Psoas muscle (tissue), 7 donors: ENCODE measurements at regions not wholly inside any gene's neighbourhood (a gene's known extent, or its start where the extent isn't known, plus 50 kb on each side); places are given as distances from the start of the nearest gene placed in this dataset.

Experiments used
- ATAC-seq, 4 donors: fragments of 200-7000 bp; cut with Tn5 transposase; one replicate each; pipeline ENCODE4 v1.9.1; 2020; ENCODE audit warnings: moderate library complexity in 3 of 4, mild to moderate bottlenecking in 2 of 4
- DNase-seq, 2 donors: peaks; one replicate each; pipeline ENCODE4 v3.0.0-alpha.2; 2020
- H3K27ac ChIP-seq: fragments of 200-600 bp; one replicate; pipeline ENCODE4 v1.8.0; 2022
- H3K27me3 ChIP-seq, 3 donors: fragments of 200-600 bp in 1 of 3; one replicate each; pipeline versions ENCODE4 v1.6.1 to v1.8.0; 2013 to 2022; ENCODE audit warnings: low read length in 2 of 3, mild to moderate bottlenecking in 2 of 3, moderate library complexity in 1 of 3; ENCODE audit not compliant: insufficient read depth in 3 of 3
- H3K36me3 ChIP-seq, 2 donors: fragments of 200-600 bp in 1 of 2; one replicate each; pipeline versions ENCODE4 v1.6.1 to v1.8.0; 2013 to 2022; ENCODE audit warnings: low read depth in 1 of 2, mild to moderate bottlenecking in 1 of 2, moderate library complexity in 1 of 2; ENCODE audit not compliant: insufficient read depth in 1 of 2
- H3K4me1 ChIP-seq: fragments of 200-600 bp; one replicate; pipeline ENCODE4 v1.8.0; 2022
- H3K4me3 ChIP-seq: fragments of 200-600 bp; one replicate; pipeline ENCODE4 v1.8.0; 2022; ENCODE audit warnings: mild to moderate bottlenecking
- H3K9me3 ChIP-seq: fragments of 200-600 bp; one replicate; pipeline ENCODE4 v1.8.0; 2022
- WGBS, 3 donors: extraction: QIAGEN DNeasy Blood & Tissue Kit; methylation state at CpG; one replicate each; pipeline versions ENCODE4 v1.1.6 to v1.1.7; 2013; 5-methylcytosine and 5-hydroxymethylcytosine counted together
- intact Hi-C, 2 donors: fragments of 100-400 bp; cut with DNase I; formaldehyde crosslinking; loops; one replicate each; pipeline versions ENCODE4 v1.11.0 to v1.14.2; 2022
- TF ChIP-seq, protein P1 (sequence below): fragments of 200-600 bp; IDR thresholded peaks from one replicate; pipeline ENCODE4 v1.8.0; 2022; ENCODE audit warnings: antibody characterized with exemption
- donor health status: healthy with polysubstance abuse.
- donor health status: DM: no; HTN: no; CAD: no; lungs with moderate emphysema.
- donor health status: Bipolar disorder and iron deficiency.
- donor health status: healthy.
- donor health status: DM: yes; HTN: yes; CAD: no.
- donor health status: DM: no; HTN: no; CAD: no.
- donor health status: DM: yes; HTN: yes; CAD: no.

DNA sequence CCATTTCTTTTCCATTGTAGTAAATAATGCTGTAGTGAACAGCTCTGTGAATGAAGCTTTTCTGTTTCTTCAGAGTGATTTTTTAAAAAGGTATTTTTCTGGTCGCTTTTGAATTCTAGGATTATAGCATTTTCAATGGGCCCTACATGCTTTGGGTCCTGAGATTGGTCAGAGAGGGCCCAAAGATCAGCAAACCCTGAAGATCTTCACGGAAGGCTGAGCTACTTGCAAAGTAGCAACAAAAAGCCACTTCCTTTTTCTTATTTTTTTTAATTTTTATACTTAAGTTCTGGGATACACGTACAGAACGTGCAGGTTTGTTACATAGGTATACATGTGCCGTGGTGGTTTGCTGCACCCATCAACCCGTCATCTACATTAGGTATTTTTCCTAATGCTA, 200.5 kb downstream of the FAT3 start:
- ATAC-seq (no peak), DNase-seq (no peak)
- no peaks in the 10 kb centered on the region for H3K4me1 ChIP-seq
- no peak overlapping the region for H3K4me3 ChIP-seq
- H3K27ac ChIP-seq = no peak overlapping the region
- no peaks in the 10 kb centered on the region for H3K27me3 ChIP-seq
- no peaks in the 10 kb centered on the region for H3K36me3 ChIP-seq
- WGBS, 3 donors = 75 to 79% (median 77%) methylated on average over 6 of the region's 6 CpGs
- H3K9me3 ChIP-seq = peaks cover 5% of the 10 kb centered on the region
- TF ChIP-seq, protein P1, sequence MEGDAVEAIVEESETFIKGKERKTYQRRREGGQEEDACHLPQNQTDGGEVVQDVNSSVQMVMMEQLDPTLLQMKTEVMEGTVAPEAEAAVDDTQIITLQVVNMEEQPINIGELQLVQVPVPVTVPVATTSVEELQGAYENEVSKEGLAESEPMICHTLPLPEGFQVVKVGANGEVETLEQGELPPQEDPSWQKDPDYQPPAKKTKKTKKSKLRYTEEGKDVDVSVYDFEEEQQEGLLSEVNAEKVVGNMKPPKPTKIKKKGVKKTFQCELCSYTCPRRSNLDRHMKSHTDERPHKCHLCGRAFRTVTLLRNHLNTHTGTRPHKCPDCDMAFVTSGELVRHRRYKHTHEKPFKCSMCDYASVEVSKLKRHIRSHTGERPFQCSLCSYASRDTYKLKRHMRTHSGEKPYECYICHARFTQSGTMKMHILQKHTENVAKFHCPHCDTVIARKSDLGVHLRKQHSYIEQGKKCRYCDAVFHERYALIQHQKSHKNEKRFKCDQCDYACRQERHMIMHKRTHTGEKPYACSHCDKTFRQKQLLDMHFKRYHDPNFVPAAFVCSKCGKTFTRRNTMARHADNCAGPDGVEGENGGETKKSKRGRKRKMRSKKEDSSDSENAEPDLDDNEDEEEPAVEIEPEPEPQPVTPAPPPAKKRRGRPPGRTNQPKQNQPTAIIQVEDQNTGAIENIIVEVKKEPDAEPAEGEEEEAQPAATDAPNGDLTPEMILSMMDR = no peak
- intact Hi-C loops = no loop called here

DNA sequence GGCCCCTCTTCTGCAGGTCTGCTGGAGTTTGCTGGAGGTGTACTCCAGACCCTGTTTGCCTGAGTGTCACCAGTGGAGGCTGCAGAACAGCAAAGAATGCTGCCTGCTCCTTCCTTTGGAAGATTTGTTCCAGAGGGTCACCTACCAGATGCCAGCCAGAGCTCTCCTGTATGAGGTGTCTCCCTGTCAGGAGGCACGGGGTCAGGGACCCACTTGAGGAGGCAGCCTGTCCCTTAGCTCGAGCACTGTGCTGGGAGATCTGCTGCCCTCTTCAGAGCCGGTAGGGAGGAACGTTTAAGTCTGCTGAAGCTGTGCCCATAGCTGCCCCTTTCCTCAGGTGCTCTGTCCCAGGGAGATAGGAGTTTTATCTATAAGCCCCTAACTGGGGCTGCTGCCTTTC, 207.9 kb downstream of the FAT3 start:
- peaks cover 5% of the 10 kb centered on the region for H3K9me3 ChIP-seq
- H3K27ac ChIP-seq = no peak overlapping the region
- TF ChIP-seq, protein P1 = no peak
- WGBS, 3 donors = 75 to 79% (median 76%) methylated on average over 4 of the region's 4 CpGs
- H3K4me3 ChIP-seq = no peak overlapping the region
- no peaks in the 10 kb centered on the region for H3K27me3 ChIP-seq
- no peak for ATAC-seq
- DNase-seq = no peak
- no peaks in the 10 kb centered on the region for H3K4me1 ChIP-seq
- intact Hi-C loops = no loop called here
- no peaks in the 10 kb centered on the region for H3K36me3 ChIP-seq

DNA sequence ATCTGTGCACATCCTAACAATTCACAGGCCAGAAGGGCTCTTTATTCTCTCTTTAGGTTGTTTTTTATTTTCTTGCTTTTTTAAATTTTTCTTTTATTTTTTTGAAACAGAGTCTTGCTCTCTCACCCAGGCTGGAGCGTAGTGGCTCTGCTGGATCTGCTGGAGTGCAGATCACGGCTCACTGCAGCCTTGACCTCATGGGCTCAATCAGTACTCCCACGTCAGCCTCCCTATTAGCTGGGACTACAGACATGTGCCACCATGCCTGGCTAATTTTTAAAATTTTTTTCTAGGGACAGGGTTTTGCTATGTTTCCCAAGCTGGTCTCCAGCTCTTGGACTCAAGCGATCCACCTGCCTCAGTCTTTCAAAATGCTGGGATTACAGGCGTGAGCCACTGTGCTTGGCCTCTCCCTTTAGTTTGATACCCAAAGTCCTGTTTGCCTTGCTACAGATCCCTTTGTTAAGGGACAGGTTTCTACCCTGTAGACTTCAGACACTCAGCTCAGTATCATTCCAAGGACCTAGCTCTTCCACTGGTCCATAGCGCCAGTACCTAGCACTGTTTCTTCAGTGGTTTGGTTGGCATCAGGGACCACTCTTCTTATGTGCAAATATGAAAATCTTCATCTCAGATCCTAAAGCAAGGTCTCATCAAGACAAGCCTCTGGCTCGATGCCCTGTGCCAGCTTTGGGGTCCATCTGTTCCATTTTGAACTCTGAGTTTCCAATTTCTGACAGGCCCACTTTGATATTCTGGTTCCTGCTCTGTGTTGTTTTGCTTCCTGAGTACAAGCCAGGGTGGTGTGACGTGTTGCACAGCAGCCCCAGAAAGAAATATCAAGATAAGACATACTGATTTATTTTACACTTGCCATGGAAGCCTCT, 211.7 kb downstream of the FAT3 start:
- H3K27me3 ChIP-seq = no peaks in the 10 kb centered on the region
- WGBS, 3 donors = 45 to 61% (median 50%) methylated on average over 8 of the region's 8 CpGs
- no peak overlapping the region for H3K27ac ChIP-seq
- H3K4me3 ChIP-seq = no peak overlapping the region
- ATAC-seq (no peak), DNase-seq (no peak)
- no peaks in the 10 kb centered on the region for H3K36me3 ChIP-seq
- H3K9me3 ChIP-seq = no peaks in the 10 kb centered on the region
- TF ChIP-seq, protein P1 = no peak
- intact Hi-C loops = no loop called here
- no peaks in the 10 kb centered on the region for H3K4me1 ChIP-seq

DNA sequence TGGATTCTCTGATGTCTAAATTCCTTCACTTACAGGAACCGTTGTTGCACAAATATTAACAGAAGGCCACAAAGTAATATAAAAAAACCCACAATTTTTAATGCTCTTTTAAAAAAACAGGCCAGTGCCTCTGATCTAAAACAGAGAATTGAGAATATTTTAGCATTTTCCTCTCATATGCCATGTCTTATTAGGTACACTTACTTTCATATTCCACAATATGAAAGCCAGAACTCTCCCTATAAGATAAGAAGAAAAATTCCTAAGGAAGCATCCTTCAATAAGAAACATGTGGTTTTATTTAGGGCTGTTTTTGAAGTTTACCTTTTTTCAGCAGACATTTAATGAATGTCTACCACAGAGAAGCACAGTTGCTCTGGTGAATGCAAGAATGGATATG, 214.5 kb downstream of the FAT3 start:
- H3K9me3 ChIP-seq = no peaks in the 10 kb centered on the region
- no peaks in the 10 kb centered on the region for H3K36me3 ChIP-seq
- intact Hi-C loops = no loop called here
- TF ChIP-seq, protein P1 = no peak
- no peaks in the 10 kb centered on the region for H3K27me3 ChIP-seq
- no peak overlapping the region for H3K27ac ChIP-seq
- ATAC-seq (no peak), DNase-seq (no peak)
- whole genome bisulfite sequencing, 3 donors = 29 to 52% (median 32%) methylated on average over 1 of the region's 1 CpG
- no peaks in the 10 kb centered on the region for H3K4me1 ChIP-seq
- no peak overlapping the region for H3K4me3 ChIP-seq
